ENCODE measurements at regions not wholly inside any gene's neighbourhood (a gene's known extent, or its start where the extent isn't known, plus 50 kb on each side); places are given as distances from the start of the nearest gene placed in this dataset.

GRCh38 chr15:26477044-26477443 lies 295.8 kb downstream of the GABRB3 start:
- no peak for DNase-seq

DNA sequence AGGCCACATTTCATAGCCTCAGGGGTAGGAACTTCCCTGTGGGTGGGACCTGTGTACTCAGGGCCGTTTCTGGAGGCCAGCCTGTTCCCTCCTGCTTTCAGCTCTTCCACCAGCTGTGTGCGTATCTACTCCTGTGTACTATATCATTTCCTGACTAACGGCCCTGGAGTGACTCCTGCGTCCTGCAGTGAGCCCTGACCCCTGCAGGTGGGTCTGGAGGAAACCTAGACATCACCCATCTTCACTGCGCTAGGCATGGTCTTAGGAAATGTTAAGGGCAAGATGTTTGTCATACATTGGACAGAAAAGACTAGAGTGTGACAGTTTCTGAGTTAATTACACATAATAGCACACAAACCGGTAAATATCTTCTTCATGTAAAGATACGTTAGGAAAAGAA lies 297.3 kb downstream of the GABRB3 start:
- no peak for DNase-seq

DNA sequence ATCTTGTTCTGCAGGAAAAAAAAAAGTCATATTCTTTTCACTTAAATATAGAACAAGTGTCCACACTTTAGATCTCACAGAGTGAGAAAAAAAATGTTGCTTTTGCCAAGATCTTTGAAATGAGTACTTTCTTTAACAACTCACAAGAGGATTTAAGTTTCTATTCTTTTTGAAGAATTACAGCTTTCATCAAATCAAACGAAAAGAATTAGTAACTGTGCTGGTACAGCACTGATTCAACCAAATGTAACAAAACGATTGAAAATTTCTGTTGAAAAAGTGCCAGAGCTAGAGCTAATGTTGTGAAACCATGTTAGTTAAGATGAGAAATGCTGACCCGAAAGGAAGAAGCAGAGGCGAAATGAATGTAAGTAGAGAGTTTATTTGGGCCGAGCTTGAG lies 300.2 kb downstream of the GABRB3 start:
- no peak for DNase-seq

DNA sequence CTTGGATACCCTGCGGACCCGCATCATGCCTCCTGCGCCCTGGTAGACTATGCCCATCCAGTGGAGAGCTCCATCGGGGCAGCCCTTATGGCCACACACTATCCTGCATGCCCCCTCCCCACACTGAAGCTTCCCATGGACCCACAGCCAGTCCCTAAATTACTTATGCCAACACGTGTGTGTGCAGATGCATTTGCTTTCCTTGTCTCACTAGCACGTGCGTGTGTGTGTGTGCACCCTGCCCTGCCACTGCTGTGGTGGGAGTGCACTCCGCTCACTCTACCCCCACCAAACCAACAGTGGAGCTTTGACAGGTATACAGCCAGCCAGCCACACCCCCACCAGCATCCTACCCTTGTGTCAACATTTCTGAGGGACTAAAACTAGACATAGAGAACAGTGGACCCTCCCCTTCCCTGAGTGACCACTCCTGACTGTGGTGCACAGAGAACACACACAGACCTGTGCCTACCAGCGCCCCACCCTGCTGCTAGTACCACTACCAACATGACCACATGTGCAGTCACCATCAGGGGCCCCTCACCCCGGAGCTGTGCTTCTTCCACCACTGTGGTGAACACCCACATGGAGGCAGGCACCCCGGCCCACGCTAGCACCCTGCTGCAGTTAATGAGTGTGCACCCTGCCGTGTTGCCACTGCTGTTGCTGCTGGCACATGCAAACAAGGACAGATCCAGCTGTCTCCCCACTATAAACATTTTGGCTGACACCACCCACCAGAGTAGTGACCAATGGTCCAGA lies 310.8 kb downstream of the GABRB3 start:
- DNase-seq = no peak

DNA sequence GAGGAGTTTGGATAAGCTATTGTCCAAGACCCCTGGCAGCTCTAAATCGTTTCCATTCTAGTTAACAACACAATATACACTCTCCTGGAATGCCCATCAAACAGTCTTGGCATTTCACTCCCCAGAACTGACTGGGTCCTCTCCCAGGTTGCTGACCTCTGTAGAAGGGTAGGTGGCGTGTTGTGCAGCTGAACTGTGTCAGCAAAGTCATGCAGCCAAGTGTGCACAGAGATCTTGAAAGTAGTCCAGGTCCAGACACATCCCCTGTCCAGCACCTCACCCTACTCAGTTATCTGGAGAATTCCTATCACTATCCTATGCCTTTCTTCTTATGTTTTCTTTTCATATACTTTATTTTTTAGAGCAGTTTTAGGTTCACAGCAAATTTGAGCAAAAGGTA lies 312.7 kb downstream of the GABRB3 start:
- no peak for DNase-seq

DNA sequence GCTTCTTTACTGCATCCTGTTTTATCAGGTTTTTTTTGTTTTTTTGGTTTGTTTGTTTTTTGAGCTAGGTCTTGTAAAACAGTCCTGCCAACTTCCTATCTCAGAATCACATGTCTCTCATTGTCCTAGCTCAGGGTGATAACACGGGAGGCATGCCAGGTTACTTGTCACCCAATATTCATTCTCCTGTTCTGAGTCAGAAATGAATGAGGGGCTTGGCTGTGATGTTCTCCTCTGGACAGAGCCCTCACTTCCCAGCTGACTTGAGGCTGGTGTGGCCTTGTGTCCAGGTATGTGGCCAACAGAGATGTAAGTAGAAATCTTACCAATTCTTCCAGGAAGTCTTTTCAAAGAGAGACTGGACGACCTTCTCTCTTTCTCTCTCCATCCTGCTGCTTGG lies 317.0 kb downstream of the GABRB3 start:
- DNase-seq = no peak

GRCh38 chr15:26453914-26454313 lies 319.0 kb downstream of the GABRB3 start:
- DNase-seq = no peak

- no peak for DNase-seq
Observed at GRCh38 chr15:26451995-26452394, 320.9 kb downstream of the GABRB3 start.

DNA sequence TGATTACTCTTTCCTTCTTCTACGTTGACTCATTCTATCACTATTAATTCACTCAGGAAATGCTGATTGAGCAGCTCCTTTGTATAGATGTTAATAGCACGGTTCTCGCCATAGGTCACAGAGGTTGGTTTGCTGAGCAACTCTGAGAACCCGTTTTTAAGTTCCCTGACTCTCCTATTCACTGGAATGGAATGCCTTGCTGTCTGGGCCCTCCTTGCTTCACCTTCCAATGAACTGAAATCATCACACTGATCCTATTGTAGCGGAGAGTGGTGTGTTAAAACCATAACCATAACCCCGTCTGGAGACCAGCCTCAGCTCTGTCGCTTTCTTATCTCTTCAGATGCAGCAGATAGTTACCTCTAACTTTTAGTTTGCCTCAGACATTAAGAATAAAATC lies 323.6 kb downstream of the GABRB3 start:
- no peak for DNase-seq

- no peak for DNase-seq
Observed at GRCh38 chr15:26443321-26443720, 329.5 kb downstream of the GABRB3 start.

- no peak for DNase-seq
Observed at GRCh38 chr15:26442680-26443079, 330.2 kb downstream of the GABRB3 start.

DNA sequence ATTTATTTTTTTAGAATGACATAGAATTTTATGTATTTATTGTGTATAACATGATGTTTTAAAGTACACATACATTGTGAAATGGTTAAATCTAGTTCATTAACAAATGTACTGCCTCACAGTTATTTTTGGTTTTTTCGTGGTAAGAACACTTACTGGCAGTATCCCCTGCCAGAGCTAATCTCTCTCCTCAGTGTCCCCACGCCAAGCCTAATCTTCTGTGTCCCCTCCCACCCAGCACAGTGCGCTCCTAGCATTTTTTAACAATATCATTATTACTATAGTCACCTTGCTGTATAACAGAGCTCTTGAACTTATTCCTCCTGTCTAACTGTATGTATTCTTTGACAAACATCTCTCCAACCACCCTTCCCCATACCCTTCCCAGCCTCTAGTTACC lies 333.2 kb downstream of the GABRB3 start:
- no peak for DNase-seq

- DNase-seq = no peak
Observed at GRCh38 chr15:26438718-26439117, 334.1 kb downstream of the GABRB3 start.

DNA sequence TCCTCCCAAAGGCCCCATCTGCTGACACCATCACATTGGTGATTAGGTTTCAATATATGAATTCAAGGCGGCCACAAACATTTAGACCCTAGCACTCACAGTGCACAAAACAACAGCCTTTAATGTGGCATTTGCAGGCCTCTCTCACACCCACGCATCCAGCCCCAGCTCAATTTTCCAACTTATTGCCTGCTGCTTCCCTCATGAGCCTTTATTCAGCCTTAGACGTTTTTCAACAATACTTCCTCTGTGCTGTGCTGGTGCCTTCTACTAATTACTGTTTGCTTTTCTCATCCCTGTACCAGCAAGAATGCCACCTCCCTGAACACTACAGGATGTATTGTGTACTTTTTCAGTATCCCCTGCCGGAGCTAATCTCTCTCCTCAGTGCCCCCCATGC lies 334.6 kb downstream of the GABRB3 start:
- no peak for DNase-seq

GRCh38 chr15:26433818-26434217 lies 339.0 kb downstream of the GABRB3 start:
- no peak for DNase-seq

DNA sequence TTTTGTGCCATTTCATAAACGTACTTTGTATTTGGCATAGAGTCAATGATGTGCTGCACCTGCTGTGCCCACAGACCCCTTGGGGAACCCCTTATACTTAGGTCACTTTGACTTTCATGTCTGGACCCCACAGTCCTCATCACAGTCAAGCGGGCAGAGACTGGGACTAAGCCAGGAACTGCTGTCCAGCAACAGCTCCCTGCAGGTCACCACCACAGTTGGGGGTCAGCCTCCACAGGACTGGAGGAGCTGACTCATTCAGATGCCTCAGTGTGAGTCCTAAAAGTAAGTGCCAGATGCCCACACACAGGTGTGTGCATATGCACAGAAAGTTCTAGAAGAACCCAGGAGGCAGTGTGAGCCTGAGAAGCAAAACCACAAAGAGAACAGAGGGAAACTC lies 339.8 kb downstream of the GABRB3 start:
- no peak for DNase-seq

- DNase-seq = no peak
Observed at GRCh38 chr15:26421065-26421464, 351.8 kb downstream of the GABRB3 start.

DNA sequence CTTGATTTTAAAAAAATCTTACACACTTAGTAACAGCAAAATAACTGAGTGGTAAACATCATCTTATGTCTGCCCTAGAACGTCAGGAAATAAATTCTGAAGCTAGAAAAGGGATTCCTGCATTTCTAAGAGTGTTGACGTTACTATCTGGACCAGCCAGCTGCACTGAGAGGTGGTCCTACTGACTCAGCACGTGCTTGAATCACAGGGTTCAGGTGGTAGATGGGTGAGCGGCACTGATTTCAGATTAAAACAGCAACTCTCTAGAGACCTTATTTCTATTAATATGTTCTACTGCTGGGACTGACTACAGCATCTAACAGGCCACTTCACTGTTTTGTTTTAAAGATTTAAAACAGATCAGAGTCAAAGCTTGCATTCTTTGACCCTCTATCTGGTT lies 377.2 kb downstream of the GABRB3 start:
- no peak for DNase-seq

GRCh38 chr15:26394801-26395200 lies 378.1 kb downstream of the GABRB3 start:
- no peak for DNase-seq

DNA sequence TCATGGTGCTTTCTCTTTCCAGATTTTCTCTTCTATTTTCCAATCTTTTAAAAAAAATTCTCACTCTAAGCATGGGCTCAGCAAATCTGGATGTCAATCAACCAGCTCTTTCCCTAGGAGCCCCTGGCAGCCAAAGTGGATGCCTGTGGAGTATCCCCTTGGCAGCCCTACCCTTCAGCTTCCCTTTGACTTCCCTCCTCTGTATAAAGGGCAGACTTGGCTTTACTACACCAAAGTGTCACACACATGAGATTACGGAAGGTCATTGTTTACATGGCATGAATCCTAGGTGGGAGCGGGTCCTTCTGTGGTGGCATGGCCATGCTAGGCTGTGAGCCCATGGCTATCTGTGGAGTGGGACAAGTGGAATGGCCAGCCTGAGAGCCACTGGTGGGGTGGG lies 379.9 kb downstream of the GABRB3 start:
- DNase-seq = no peak

DNA sequence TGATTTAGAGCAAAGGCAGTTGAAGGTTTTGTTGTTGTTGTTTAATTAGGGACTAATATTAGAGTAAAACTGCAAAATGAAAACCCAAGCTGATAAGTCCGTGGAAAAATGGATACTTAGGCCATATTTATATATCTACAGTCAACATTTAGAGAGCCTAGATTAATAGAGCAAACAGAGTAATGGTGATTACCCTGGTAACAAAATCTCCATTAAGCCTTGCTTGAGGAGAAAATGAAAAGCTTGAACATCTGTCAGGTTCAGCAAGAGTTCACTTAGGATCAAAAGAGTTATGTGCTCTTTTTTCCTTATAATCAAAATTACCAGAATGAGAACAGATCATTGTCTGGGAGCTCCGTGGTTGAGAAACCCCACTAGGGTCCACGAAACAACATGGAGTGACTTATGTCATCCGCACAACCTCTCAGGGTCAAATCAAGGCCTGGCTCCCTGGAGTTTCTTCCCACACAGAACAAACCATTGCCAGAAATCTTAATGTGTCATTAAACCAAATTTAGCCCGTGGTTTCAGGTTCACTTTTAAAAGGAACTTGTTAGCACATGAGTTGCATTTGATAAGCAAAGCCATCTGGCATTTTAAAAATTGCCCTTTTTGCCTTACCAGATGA lies 381.2 kb downstream of the GABRB3 start:
- no peak for DNase-seq

GRCh38 chr15:26382444-26383072 lies 390.3 kb downstream of the GABRB3 start:
- no peak for DNase-seq

- DNase-seq = no peak
Observed at GRCh38 chr15:26378304-26378703, 394.6 kb downstream of the GABRB3 start.

DNA sequence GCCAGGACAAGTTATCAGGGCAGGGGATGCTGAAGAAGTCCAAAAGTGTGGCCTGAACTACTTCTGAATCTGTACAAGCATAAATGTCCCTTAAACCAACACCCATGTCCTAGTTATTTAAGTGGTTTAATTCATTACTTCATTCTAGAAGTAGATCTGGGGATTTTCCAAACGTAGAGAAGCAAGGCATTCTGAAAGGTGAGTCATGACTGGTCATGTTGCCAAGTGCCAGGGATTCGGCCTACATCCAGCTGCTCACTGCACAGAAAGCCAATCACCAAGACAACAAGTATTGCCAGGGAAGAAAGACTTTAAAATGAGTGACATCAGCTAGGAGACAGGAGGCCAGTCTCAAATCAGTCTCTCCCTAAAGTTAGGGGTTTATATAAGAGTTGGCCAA lies 396.6 kb downstream of the GABRB3 start:
- no peak for DNase-seq
